Liver (tissue), 8 donors: ENCODE measurements at regions not wholly inside any gene's neighbourhood (a gene's known extent, or its start where the extent isn't known, plus 50 kb on each side); places are given as distances from the start of the nearest gene placed in this dataset.

ENCODE experiments used
- DNase-seq: peaks from one replicate; pipeline ENCODE4 v3.0.0-alpha.2; 2017; ENCODE audit warnings: low spot score
- H3K27ac ChIP-seq, 2 donors: one replicate each; pipeline ENCODE4 v1.7.0; 2013; ENCODE audit warnings: inconsistent platforms in 2 of 2, low read length in 2 of 2, control low read depth in 1 of 2, low read depth in 1 of 2, mild to moderate bottlenecking in 1 of 2
- H3K27me3 ChIP-seq, 4 donors: one replicate each; pipeline versions ENCODE4 v1.6.1 to v1.7.0; 2013; ENCODE audit warnings: low read length in 3 of 4, inconsistent platforms in 1 of 4, mild to moderate bottlenecking in 1 of 4, moderate library complexity in 1 of 4; ENCODE audit not compliant: control insufficient read depth in 4 of 4, insufficient read depth in 4 of 4
- H3K36me3 ChIP-seq, 4 donors: one replicate each; pipeline versions ENCODE4 v1.6.1 to v1.7.0; 2013; ENCODE audit warnings: low read length in 3 of 4, mild to moderate bottlenecking in 3 of 4, low read depth in 1 of 4, moderate library complexity in 1 of 4; ENCODE audit not compliant: control insufficient read depth in 4 of 4, insufficient read depth in 3 of 4
- H3K4me1 ChIP-seq, 4 donors: one replicate each; pipeline versions ENCODE4 v1.6.1 to v1.7.0; 2013; ENCODE audit warnings: low read length in 3 of 4, mild to moderate bottlenecking in 3 of 4, moderate library complexity in 1 of 4; ENCODE audit not compliant: control insufficient read depth in 4 of 4, insufficient read depth in 4 of 4
- H3K4me3 ChIP-seq, 3 donors: one replicate each; pipeline versions ENCODE4 v1.6.1 to v1.7.0; 2013; ENCODE audit warnings: low read length in 3 of 3, control low read depth in 1 of 3, low read depth in 1 of 3, mild to moderate bottlenecking in 1 of 3
- H3K9ac ChIP-seq, 2 donors: one replicate each; pipeline ENCODE4 v1.7.0; 2013; ENCODE audit warnings: low read length in 2 of 2, mild to moderate bottlenecking in 2 of 2, moderate library complexity in 2 of 2, control low read depth in 1 of 2, low read depth in 1 of 2
- H3K9me3 ChIP-seq, 4 donors: one replicate each; pipeline versions ENCODE4 v1.6.1 to v1.7.0; 2013; ENCODE audit warnings: low read length in 3 of 4; ENCODE audit not compliant: control insufficient read depth in 4 of 4
- EGR1 ChIP-seq, 2 donors: IDR thresholded peaks; 2 replicates each; pipeline ENCODE4 v1.6.1; 2016 to 2018; ENCODE audit warnings: antibody characterized with exemption in 2 of 2, low read depth in 2 of 2
- FOXA1 ChIP-seq: IDR thresholded peaks from 2 replicates; pipeline ENCODE4 v1.6.1; 2016; ENCODE audit warnings: antibody characterized with exemption
- GABPA ChIP-seq, 2 donors: IDR thresholded peaks in 1 of 2; conservative IDR thresholded peaks in 1 of 2; 2 replicates each; pipeline ENCODE4 v1.6.1; 2016; ENCODE audit warnings: antibody characterized with exemption in 2 of 2, mild to moderate bottlenecking in 1 of 2, moderate library complexity in 1 of 2
- HNF4A ChIP-seq, 2 donors: conservative IDR thresholded peaks; 2 replicates each; pipeline ENCODE4 v1.6.1; 2016; ENCODE audit warnings: antibody characterized with exemption in 2 of 2, mild to moderate bottlenecking in 2 of 2
- HNF4G ChIP-seq: IDR thresholded peaks from 2 replicates; pipeline ENCODE4 v1.6.1; 2016; ENCODE audit warnings: antibody characterized with exemption
- JUND ChIP-seq, 2 donors: IDR thresholded peaks; 2 replicates each; pipeline ENCODE4 v1.6.1; 2016; ENCODE audit warnings: antibody characterized with exemption in 2 of 2
- NR2F2 ChIP-seq: IDR thresholded peaks from 2 replicates; pipeline ENCODE4 v1.6.1; 2016; ENCODE audit warnings: antibody characterized with exemption
- RAD21 ChIP-seq, 2 donors: IDR thresholded peaks; 2 replicates each; pipeline ENCODE4 v1.6.1; 2016; ENCODE audit warnings: antibody characterized with exemption in 2 of 2, mild to moderate bottlenecking in 2 of 2
- RXRA ChIP-seq, 2 donors: IDR thresholded peaks; 2 replicates each; pipeline ENCODE4 v1.6.1; 2017 to 2018; ENCODE audit warnings: antibody characterized with exemption in 2 of 2, mild to moderate bottlenecking in 1 of 2
- SP1 ChIP-seq: IDR thresholded peaks from 2 replicates; pipeline ENCODE4 v1.6.1; 2018; ENCODE audit warnings: antibody characterized with exemption, mild to moderate bottlenecking
- TAF1 ChIP-seq: conservative IDR thresholded peaks from 2 replicates; pipeline ENCODE4 v1.6.1; 2016; ENCODE audit warnings: antibody characterized with exemption, mild to moderate bottlenecking
- YY1 ChIP-seq: IDR thresholded peaks from 2 replicates; pipeline ENCODE4 v1.6.1; 2016; ENCODE audit warnings: antibody characterized with exemption, mild to moderate bottlenecking
- WGBS: extraction: QIAGEN DNeasy Blood & Tissue Kit; methylation state at CpG from one replicate; pipeline ENCODE4 v1.1.7; 2013; 5-methylcytosine and 5-hydroxymethylcytosine counted together
- TF ChIP-seq, protein P1 (sequence below): IDR thresholded peaks from 2 replicates; pipeline ENCODE4 v1.6.1; 2016; ENCODE audit warnings: antibody characterized with exemption
- TF ChIP-seq, protein P2 (sequence below): IDR thresholded peaks from 2 replicates; pipeline ENCODE4 v1.6.1; 2016; ENCODE audit warnings: antibody characterized with exemption, mild to moderate bottlenecking
- TF ChIP-seq, protein P3 (sequence below): IDR thresholded peaks from 2 replicates; pipeline ENCODE4 v1.6.1; 2016; ENCODE audit warnings: antibody characterized with exemption
- TF ChIP-seq, protein P4 (sequence below): fragments of 150-350 bp; IDR thresholded peaks from 2 replicates; pipeline ENCODE4 v1.5.1; 2017; ENCODE audit warnings: improper control_type of control experiment, low read depth, low read length; ENCODE audit not compliant: missing input control
- TF ChIP-seq, protein P5 (sequence below): IDR thresholded peaks from 2 replicates; pipeline ENCODE4 v1.6.1; 2016; ENCODE audit warnings: antibody characterized with exemption
- donor health status: healthy.
- donor health status: healthy.
- donor health status: healthy.
- donor health status: healthy.
- donor health status: healthy.

DNA sequence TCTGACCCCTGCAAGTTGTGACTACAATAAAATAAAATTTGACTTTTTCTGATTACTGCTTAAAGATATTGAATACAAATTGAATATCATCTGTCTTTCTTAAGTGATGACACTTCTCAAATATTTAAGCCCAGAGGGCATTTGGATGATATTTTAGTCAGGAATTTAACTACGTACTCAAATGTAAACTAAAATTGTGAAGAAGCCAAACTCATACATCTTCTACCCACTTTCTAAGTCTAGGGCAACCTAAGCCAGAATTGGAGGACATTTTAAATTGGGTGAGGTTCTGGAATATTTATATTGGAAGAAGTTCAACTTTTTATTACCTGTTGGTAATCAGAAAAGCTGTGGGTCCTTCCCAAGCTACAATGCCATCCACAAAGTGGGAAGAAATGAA lies 149.1 kb upstream of the WDR11 start:
- H3K4me3 ChIP-seq = no peak overlapping the region
- H3K9ac ChIP-seq = no peak overlapping the region
- no peaks in the 10 kb centered on the region for H3K36me3 ChIP-seq
- peaks cover 4 to 14% (median 6%) of the 10 kb centered on the region in 4 donors for H3K9me3 ChIP-seq
- TF ChIP-seq FOXA1 (no peak), HNF4A (conservative IDR thresholded peaks at IDR 0.05) (no peak), SP1 (no peak), RAD21 (IDR thresholded peaks at IDR 0.05) (no peak), RXRA (IDR thresholded peaks at IDR 0.05) (no peak), TAF1 (no peak), GABPA (IDR thresholded peaks at IDR 0.05 in 1 of 2, conservative IDR thresholded peaks at IDR 0.05 in 1 of 2) (no peak), JUND (IDR thresholded peaks at IDR 0.05) (no peak), EGR1 (IDR thresholded peaks at IDR 0.05; ENCODE audit: low read depth in 2 of 2) (no peak), HNF4G (no peak)
- TF ChIP-seq, protein P1, sequence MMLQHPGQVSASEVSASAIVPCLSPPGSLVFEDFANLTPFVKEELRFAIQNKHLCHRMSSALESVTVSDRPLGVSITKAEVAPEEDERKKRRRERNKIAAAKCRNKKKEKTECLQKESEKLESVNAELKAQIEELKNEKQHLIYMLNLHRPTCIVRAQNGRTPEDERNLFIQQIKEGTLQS = no peak
- TF ChIP-seq, protein P2, sequence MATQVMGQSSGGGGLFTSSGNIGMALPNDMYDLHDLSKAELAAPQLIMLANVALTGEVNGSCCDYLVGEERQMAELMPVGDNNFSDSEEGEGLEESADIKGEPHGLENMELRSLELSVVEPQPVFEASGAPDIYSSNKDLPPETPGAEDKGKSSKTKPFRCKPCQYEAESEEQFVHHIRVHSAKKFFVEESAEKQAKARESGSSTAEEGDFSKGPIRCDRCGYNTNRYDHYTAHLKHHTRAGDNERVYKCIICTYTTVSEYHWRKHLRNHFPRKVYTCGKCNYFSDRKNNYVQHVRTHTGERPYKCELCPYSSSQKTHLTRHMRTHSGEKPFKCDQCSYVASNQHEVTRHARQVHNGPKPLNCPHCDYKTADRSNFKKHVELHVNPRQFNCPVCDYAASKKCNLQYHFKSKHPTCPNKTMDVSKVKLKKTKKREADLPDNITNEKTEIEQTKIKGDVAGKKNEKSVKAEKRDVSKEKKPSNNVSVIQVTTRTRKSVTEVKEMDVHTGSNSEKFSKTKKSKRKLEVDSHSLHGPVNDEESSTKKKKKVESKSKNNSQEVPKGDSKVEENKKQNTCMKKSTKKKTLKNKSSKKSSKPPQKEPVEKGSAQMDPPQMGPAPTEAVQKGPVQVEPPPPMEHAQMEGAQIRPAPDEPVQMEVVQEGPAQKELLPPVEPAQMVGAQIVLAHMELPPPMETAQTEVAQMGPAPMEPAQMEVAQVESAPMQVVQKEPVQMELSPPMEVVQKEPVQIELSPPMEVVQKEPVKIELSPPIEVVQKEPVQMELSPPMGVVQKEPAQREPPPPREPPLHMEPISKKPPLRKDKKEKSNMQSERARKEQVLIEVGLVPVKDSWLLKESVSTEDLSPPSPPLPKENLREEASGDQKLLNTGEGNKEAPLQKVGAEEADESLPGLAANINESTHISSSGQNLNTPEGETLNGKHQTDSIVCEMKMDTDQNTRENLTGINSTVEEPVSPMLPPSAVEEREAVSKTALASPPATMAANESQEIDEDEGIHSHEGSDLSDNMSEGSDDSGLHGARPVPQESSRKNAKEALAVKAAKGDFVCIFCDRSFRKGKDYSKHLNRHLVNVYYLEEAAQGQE = no peak
- TF ChIP-seq, protein P3, sequence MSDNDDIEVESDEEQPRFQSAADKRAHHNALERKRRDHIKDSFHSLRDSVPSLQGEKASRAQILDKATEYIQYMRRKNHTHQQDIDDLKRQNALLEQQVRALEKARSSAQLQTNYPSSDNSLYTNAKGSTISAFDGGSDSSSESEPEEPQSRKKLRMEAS = no peak
- TF ChIP-seq, protein P4, sequence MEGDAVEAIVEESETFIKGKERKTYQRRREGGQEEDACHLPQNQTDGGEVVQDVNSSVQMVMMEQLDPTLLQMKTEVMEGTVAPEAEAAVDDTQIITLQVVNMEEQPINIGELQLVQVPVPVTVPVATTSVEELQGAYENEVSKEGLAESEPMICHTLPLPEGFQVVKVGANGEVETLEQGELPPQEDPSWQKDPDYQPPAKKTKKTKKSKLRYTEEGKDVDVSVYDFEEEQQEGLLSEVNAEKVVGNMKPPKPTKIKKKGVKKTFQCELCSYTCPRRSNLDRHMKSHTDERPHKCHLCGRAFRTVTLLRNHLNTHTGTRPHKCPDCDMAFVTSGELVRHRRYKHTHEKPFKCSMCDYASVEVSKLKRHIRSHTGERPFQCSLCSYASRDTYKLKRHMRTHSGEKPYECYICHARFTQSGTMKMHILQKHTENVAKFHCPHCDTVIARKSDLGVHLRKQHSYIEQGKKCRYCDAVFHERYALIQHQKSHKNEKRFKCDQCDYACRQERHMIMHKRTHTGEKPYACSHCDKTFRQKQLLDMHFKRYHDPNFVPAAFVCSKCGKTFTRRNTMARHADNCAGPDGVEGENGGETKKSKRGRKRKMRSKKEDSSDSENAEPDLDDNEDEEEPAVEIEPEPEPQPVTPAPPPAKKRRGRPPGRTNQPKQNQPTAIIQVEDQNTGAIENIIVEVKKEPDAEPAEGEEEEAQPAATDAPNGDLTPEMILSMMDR = no peak
- TF ChIP-seq, protein P5, sequence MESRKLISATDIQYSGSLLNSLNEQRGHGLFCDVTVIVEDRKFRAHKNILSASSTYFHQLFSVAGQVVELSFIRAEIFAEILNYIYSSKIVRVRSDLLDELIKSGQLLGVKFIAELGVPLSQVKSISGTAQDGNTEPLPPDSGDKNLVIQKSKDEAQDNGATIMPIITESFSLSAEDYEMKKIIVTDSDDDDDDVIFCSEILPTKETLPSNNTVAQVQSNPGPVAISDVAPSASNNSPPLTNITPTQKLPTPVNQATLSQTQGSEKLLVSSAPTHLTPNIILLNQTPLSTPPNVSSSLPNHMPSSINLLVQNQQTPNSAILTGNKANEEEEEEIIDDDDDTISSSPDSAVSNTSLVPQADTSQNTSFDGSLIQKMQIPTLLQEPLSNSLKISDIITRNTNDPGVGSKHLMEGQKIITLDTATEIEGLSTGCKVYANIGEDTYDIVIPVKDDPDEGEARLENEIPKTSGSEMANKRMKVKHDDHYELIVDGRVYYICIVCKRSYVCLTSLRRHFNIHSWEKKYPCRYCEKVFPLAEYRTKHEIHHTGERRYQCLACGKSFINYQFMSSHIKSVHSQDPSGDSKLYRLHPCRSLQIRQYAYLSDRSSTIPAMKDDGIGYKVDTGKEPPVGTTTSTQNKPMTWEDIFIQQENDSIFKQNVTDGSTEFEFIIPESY = no peak
- 43% methylated on average over 1 of the region's 1 CpG for WGBS
- DNase-seq = no peak
- H3K27me3 ChIP-seq = peaks cover 0 to 8% (median 0%) of the 10 kb centered on the region in 4 donors
- H3K27ac ChIP-seq = no peak overlapping the region
- H3K4me1 ChIP-seq = no peaks in the 10 kb centered on the region

DNA sequence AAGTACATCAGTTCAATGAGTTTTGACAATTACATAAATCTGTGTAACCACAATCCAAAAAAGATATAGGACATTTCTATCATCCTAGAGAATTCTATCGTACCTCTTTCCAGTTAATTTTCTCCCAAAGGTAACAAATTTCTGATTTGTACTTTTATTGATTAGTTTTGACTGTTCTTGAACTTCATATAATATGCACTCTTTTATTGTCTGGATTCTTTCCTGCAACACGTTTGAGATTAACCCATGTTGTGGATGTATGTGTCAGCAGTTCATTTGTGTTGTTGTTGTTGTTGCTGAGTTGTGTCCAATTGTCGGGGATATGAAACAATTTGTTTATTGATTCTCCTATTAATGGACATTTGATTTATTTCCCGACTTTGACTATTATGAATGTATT lies 145.9 kb upstream of the WDR11 start:
- TF ChIP-seq FOXA1 (no peak), NR2F2 (no peak), YY1 (no peak)
- TF ChIP-seq, protein P5 = no peak
- TF ChIP-seq, protein P1 = no peak
- WGBS = 71% methylated on average over 4 of the region's 4 CpGs
- no peak overlapping the region for H3K9ac ChIP-seq
- H3K4me3 ChIP-seq = no peak overlapping the region
- no peaks in the 10 kb centered on the region for H3K4me1 ChIP-seq
- peaks cover 0 to 3% (median 0%) of the 10 kb centered on the region in 4 donors for H3K27me3 ChIP-seq
- no peak overlapping the region for H3K27ac ChIP-seq
- peaks cover 0 to 4% (median 0%) of the 10 kb centered on the region in 4 donors for H3K9me3 ChIP-seq
- no peak for DNase-seq
- no peaks in the 10 kb centered on the region for H3K36me3 ChIP-seq
